GM12872 (cell line): ENCODE measurements at regions not wholly inside any gene's neighbourhood (a gene's known extent, or its start where the extent isn't known, plus 50 kb on each side); places are given as distances from the start of the nearest gene placed in this dataset.

Experiments used
- TF ChIP-seq, protein P1 (sequence below): IDR thresholded peaks from 3 replicates; pipeline ENCODE4 v1.5.1; 2011; ENCODE audit warnings: low read depth, mild to moderate bottlenecking, low read length, moderate library complexity; ENCODE audit not compliant: insufficient read depth

DNA sequence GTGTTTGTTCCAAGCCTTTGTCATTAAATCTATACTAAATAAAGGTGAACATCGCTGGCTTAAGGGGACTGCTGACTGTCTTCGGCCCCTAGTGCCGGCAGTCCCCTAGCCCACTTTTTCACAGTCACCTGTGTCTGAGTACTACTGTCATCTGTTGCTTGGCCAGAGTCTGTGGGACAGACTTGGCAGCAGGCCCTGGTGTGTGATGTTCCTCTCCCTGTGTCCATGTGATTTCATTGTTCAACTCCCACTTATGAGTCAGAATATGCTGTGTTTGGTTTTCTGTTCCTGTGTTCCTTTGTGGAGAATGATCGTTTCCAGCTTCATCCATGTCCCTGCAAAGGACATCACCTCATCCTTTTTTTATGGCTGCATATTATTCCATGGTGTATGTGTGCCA lies 133.4 kb downstream of the HAO1 start:
- TF ChIP-seq, protein P1, sequence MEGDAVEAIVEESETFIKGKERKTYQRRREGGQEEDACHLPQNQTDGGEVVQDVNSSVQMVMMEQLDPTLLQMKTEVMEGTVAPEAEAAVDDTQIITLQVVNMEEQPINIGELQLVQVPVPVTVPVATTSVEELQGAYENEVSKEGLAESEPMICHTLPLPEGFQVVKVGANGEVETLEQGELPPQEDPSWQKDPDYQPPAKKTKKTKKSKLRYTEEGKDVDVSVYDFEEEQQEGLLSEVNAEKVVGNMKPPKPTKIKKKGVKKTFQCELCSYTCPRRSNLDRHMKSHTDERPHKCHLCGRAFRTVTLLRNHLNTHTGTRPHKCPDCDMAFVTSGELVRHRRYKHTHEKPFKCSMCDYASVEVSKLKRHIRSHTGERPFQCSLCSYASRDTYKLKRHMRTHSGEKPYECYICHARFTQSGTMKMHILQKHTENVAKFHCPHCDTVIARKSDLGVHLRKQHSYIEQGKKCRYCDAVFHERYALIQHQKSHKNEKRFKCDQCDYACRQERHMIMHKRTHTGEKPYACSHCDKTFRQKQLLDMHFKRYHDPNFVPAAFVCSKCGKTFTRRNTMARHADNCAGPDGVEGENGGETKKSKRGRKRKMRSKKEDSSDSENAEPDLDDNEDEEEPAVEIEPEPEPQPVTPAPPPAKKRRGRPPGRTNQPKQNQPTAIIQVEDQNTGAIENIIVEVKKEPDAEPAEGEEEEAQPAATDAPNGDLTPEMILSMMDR = no peak

DNA sequence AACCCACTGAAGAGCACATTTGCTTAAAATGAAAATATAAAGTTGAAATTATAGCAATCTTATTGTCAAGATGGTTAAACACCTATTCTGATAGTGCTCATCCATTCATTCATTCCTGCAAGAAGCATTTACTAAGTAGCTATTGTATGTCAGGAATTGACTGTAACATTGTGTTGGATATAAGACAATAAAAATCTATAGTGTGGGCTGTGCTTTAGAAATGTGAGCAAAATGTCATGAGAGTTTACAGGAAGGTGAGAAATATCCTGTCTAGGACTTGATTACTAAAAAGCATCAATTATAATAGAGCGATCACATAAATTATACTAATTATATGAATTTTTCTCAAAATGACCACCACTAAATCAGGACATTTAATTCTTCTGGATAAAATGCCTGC lies 123.0 kb downstream of the HAO1 start:
- TF ChIP-seq, protein P1 = no peak

DNA sequence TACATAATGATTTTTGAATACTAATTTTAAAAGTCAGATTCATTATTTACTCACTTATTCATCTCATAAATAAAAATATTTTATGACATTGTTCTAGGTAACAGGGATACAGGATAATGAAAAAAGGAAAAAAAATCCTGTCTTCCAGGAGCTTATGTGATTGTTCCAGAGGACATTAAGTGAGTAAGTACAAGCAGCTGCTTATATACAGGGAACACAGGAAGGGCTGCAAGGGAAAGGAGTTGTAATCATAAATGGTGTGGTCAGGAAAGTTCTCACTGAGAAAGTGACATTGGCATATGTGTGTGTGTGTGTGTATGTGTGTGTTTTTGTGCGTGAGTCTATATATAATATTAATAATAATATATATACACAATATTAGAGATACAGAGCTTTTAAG lies 121.8 kb downstream of the HAO1 start:
- TF ChIP-seq, protein P1 = no peak

DNA sequence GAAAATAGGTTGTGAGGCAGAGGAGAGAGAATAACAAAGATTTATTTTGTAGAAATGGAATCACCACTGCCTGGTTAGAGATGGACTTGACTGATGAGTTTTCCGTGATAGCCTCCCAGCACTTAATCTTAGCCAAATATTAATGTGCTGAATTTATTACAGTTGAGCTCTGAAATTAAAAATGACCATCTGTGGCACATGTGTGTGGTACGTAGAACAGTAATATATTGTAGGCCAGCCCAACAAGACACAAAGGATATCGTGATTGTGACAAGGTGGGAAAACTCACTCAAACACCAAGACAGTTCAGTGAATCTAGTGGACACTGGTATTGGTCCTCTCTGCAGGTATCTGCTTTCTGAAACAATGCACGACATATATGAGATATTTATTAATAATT lies 119.4 kb downstream of the HAO1 start:
- TF ChIP-seq, protein P1 = no peak

- TF ChIP-seq, protein P1 = no peak
Measured at GRCh38 chr20:7822772-7823171, 117.5 kb downstream of the HAO1 start.

GRCh38 chr20:7828437-7828836 lies 111.8 kb downstream of the HAO1 start:
- TF ChIP-seq, protein P1 = no peak

GRCh38 chr20:7829031-7829430 lies 111.2 kb downstream of the HAO1 start:
- TF ChIP-seq, protein P1 = no peak

DNA sequence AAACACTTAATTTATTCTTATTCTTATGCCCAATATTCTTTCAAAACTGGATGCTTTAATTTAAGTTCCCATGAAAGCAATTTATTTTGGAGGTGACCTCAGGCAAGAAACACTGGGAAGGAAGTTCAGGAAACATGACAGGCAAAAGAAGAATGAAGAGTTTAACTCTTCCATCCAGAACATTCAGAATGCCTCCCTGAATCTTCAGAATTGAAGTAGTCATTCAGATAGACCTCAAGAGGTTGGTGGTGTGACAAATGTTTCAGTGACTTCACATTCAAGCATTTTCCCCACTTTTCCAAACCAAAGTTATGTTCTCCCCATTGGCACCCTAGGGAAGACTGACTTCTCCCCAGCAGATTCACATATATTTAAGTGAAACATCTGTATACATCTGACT lies 110.5 kb downstream of the HAO1 start:
- TF ChIP-seq, protein P1 = no peak
